ENCODE measurements at regions not wholly inside any gene's neighbourhood (a gene's known extent, or its start where the extent isn't known, plus 50 kb on each side); places are given as distances from the start of the nearest gene placed in this dataset.

DNA sequence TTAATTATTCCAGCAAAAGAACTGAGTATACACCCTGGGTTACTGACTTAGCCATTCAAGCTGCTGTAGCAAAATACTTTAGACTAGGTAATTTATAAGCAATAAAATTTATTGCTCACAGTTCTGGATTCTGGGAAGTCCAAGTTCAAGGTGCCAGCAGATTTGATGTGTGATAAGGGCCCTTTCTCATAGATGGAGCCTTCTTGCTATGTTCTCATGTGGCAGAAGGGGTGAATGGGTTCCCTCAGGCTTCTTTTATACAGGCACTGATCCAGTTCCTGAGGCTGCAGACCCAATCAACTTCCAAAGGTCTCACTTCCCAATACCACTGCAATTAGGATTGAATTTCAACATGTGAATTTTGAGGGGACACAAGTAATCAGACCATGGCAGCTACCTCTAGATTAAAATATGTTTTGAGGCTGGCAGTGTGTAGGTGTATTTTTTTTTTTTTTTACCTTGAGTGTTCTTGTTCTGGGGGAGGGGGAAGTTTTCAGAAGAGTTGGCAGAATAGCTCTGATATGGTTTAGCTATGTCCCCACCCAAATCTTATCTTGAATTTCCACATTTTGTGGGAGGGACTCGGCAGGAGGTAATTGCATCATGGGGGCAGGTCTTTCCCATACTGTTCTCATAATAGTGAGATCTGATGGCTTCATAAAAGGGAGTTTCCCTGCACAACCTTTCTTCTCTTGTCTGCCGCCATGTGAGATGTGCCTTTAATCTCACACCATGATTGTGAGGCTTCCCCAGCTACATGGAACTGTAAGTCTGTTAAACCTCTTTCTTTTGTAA lies 178.2 kb downstream of the RASSF9 start (continued):
- TF ChIP-seq RBBP5 (IDR thresholded peaks at IDR 0.05; ENCODE audit: borderline replicate concordance, low read depth, low read length) (no peak), CBX8 (IDR thresholded peaks at IDR 0.05; ENCODE audit: borderline replicate concordance, low read depth, low read length) (no peak), KDM4A (IDR thresholded peaks at IDR 0.05; ENCODE audit: low read depth, low read length, severe bottlenecking) (no peak), SIRT6 (IDR thresholded peaks at IDR 0.05; ENCODE audit: low read length) (no peak)
